Esophagus (tissue), 2 donors: ENCODE measurements at regions not wholly inside any gene's neighbourhood (a gene's known extent, or its start where the extent isn't known, plus 50 kb on each side); places are given as distances from the start of the nearest gene placed in this dataset.
"Not testable (repeated sequence)": the region's sequence is repeated elsewhere in the genome, so short reads cannot be mapped to it uniquely, and the experiment has no call there.

ENCODE experiments used
- H3K27ac ChIP-seq, 2 donors: one replicate each; pipeline ENCODE4 v1.5.1; 2013; ENCODE audit warnings: low read depth in 2 of 2, mild to moderate bottlenecking in 2 of 2, inconsistent platforms in 1 of 2, low read length in 1 of 2, moderate library complexity in 1 of 2
- H3K27me3 ChIP-seq, 2 donors: one replicate each; pipeline ENCODE4 v1.6.1; 2013; ENCODE audit warnings: low read length in 2 of 2, control low read depth in 1 of 2, mild to moderate bottlenecking in 1 of 2; ENCODE audit not compliant: insufficient read depth in 2 of 2, control insufficient read depth in 1 of 2
- H3K36me3 ChIP-seq, 2 donors: one replicate each; pipeline ENCODE4 v1.6.1; 2013; ENCODE audit warnings: low read length in 1 of 2; ENCODE audit not compliant: control insufficient read depth in 2 of 2, insufficient read depth in 2 of 2
- H3K4me1 ChIP-seq, 2 donors: one replicate each; pipeline ENCODE4 v1.6.1; 2013; ENCODE audit warnings: low read length in 1 of 2; ENCODE audit not compliant: control insufficient read depth in 2 of 2, insufficient read depth in 2 of 2
- H3K4me3 ChIP-seq, 2 donors: one replicate each; pipeline ENCODE4 v1.5.1; 2013; ENCODE audit warnings: low read length in 2 of 2, mild to moderate bottlenecking in 2 of 2, low read depth in 1 of 2, moderate library complexity in 1 of 2
- H3K9me3 ChIP-seq, 2 donors: one replicate each; pipeline ENCODE4 v1.6.1; 2013; ENCODE audit warnings: mild to moderate bottlenecking in 2 of 2, low read depth in 1 of 2, low read length in 1 of 2, moderate library complexity in 1 of 2; ENCODE audit not compliant: control insufficient read depth in 2 of 2, insufficient read depth in 1 of 2
- WGBS, 2 donors: extraction: QIAGEN DNeasy Blood & Tissue Kit; methylation state at CpG; one replicate each; pipeline ENCODE4 v1.1.7; 2013; 5-methylcytosine and 5-hydroxymethylcytosine counted together
- donor health status: healthy with polysubstance abuse.
- donor health status: Bipolar disorder and iron deficiency.

- Histone ChIP-seq H3K27me3 (no peaks in the 10 kb centered on the region), H3K4me1 (no peaks in the 10 kb centered on the region), H3K9me3 (no peaks in the 10 kb centered on the region), H3K36me3 (no peaks in the 10 kb centered on the region), H3K27ac (no peak overlapping the region), H3K4me3 (no peak overlapping the region)
- 84 to 91% methylated on average over 1 of the region's 1 CpG for WGBS, 2 donors
Observed at GRCh38 chr21:27043377-27043776, 76.5 kb upstream of the ADAMTS5 start.

GRCh38 chr21:27040738-27041469 lies 74.0 kb upstream of the ADAMTS5 start:
- Histone ChIP-seq H3K27me3 (no peaks in the 10 kb centered on the region), H3K9me3 (no peaks in the 10 kb centered on the region), H3K4me1 (no peaks in the 10 kb centered on the region), H3K4me3 (no peak overlapping the region), H3K27ac (no peak overlapping the region), H3K36me3 (no peaks in the 10 kb centered on the region)
- 77 to 78% methylated on average over 2 of the region's 2 CpGs for WGBS, 2 donors

GRCh38 chr21:27036736-27037301 lies 69.9 kb upstream of the ADAMTS5 start:
- WGBS, 2 donors: 84 to 85% methylated on average over 3 of the region's 3 CpGs
- Histone ChIP-seq H3K4me1 (no peaks in the 10 kb centered on the region), H3K27ac (no peak overlapping the region), H3K9me3 (no peaks in the 10 kb centered on the region), H3K36me3 (no peaks in the 10 kb centered on the region), H3K4me3 (no peak overlapping the region), H3K27me3 (no peaks in the 10 kb centered on the region)

- H3K4me1 ChIP-seq: no peaks in the 10 kb centered on the region
- WGBS, 2 donors: 60 to 66% methylated on average over 4 of the region's 4 CpGs
- no peak overlapping the region for H3K27ac ChIP-seq
- H3K4me3 ChIP-seq: no peak overlapping the region
- H3K27me3 ChIP-seq: no peaks in the 10 kb centered on the region
- no peaks in the 10 kb centered on the region for H3K36me3 ChIP-seq
- no peaks in the 10 kb centered on the region for H3K9me3 ChIP-seq
Observed at GRCh38 chr21:27035791-27036190, 68.9 kb upstream of the ADAMTS5 start.

GRCh38 chr21:27034796-27035195 lies 67.9 kb upstream of the ADAMTS5 start:
- H3K9me3 ChIP-seq: no peaks in the 10 kb centered on the region
- no peaks in the 10 kb centered on the region for H3K27me3 ChIP-seq
- 92 to 95% methylated on average over 1 of the region's 1 CpG for WGBS, 2 donors
- H3K36me3 ChIP-seq: no peaks in the 10 kb centered on the region
- H3K4me3 ChIP-seq: no peak overlapping the region
- no peaks in the 10 kb centered on the region for H3K4me1 ChIP-seq
- no peak overlapping the region for H3K27ac ChIP-seq

GRCh38 chr21:27033471-27033870 lies 66.6 kb upstream of the ADAMTS5 start:
- Histone ChIP-seq H3K36me3 (no peaks in the 10 kb centered on the region), H3K4me1 (no peaks in the 10 kb centered on the region), H3K4me3 (no peak overlapping the region), H3K27ac (no peak overlapping the region), H3K9me3 (no peaks in the 10 kb centered on the region), H3K27me3 (no peaks in the 10 kb centered on the region)
- 66 to 73% methylated on average over 3 of the region's 3 CpGs for WGBS, 2 donors

- Histone ChIP-seq H3K4me3 (no peak overlapping the region), H3K27me3 (no peaks in the 10 kb centered on the region), H3K4me1 (no peaks in the 10 kb centered on the region), H3K36me3 (no peaks in the 10 kb centered on the region), H3K27ac (no peak overlapping the region), H3K9me3 (no peaks in the 10 kb centered on the region)
- whole genome bisulfite sequencing, 2 donors: 56 to 76% methylated on average over 1 of the region's 1 CpG
Observed at GRCh38 chr21:27026501-27026900, 59.6 kb upstream of the ADAMTS5 start.

GRCh38 chr21:27025708-27026107 lies 58.8 kb upstream of the ADAMTS5 start:
- not testable (repeated sequence) for H3K4me3 ChIP-seq, H3K27me3 ChIP-seq, H3K36me3 ChIP-seq, H3K4me1 ChIP-seq, H3K9me3 ChIP-seq, H3K27ac ChIP-seq
- 68 to 77% methylated on average over 10 of the region's 10 CpGs for WGBS, 2 donors

GRCh38 chr21:27024971-27025370 lies 58.1 kb upstream of the ADAMTS5 start:
- H3K9me3 ChIP-seq: no peaks in the 10 kb centered on the region
- no peak overlapping the region for H3K4me3 ChIP-seq
- no peaks in the 10 kb centered on the region for H3K36me3 ChIP-seq
- 95 to 96% methylated on average over 1 of the region's 1 CpG for WGBS, 2 donors
- no peaks in the 10 kb centered on the region for H3K27me3 ChIP-seq
- H3K4me1 ChIP-seq: no peaks in the 10 kb centered on the region
- H3K27ac ChIP-seq: no peak overlapping the region

GRCh38 chr21:27024301-27024700 lies 57.4 kb upstream of the ADAMTS5 start:
- no peak overlapping the region for H3K4me3 ChIP-seq
- no peaks in the 10 kb centered on the region for H3K27me3 ChIP-seq
- H3K36me3 ChIP-seq: no peaks in the 10 kb centered on the region
- WGBS, 2 donors: 36 to 41% methylated on average over 1 of the region's 1 CpG
- H3K27ac ChIP-seq: no peak overlapping the region
- H3K4me1 ChIP-seq: no peaks in the 10 kb centered on the region
- H3K9me3 ChIP-seq: no peaks in the 10 kb centered on the region
